Kidney capillary endothelial cell (primary cell): ENCODE measurements at regions not wholly inside any gene's neighbourhood (a gene's known extent, or its start where the extent isn't known, plus 50 kb on each side); places are given as distances from the start of the nearest gene placed in this dataset.
"Not testable (repeated sequence)": the region's sequence is repeated elsewhere in the genome, so short reads cannot be mapped to it uniquely, and the experiment has no call there.

ENCODE experiments used
- DNase-seq: peaks from one replicate; pipeline ENCODE4 v3.0.0-alpha.2; 2018; ENCODE audit warnings: low spot score

GRCh38 chr12:42916143-42916542, 326.6 kb upstream of the PRICKLE1 start:
- DNase-seq, result no peak

GRCh38 chr12:42915426-42915825, 325.9 kb upstream of the PRICKLE1 start:
- DNase-seq, result no peak

- no peak for DNase-seq
Measured at GRCh38 chr12:42912367-42912766, 322.8 kb upstream of the PRICKLE1 start.

- DNase-seq, result no peak
Measured at GRCh38 chr12:42910656-42911055, 321.1 kb upstream of the PRICKLE1 start.

- DNase-seq, result no peak
Measured at GRCh38 chr12:42908712-42909111, 319.2 kb upstream of the PRICKLE1 start.

GRCh38 chr12:42906801-42907200, 317.3 kb upstream of the PRICKLE1 start:
- not testable (repeated sequence) for DNase-seq

- DNase-seq, result no peak
Measured at GRCh38 chr12:42905419-42905705, 315.8 kb upstream of the PRICKLE1 start.

- DNase-seq, result no peak
Measured at GRCh38 chr12:42904683-42905418, 315.3 kb upstream of the PRICKLE1 start.

- DNase-seq, result no peak
Measured at GRCh38 chr12:42903736-42904135, 314.2 kb upstream of the PRICKLE1 start.

- DNase-seq, result no peak
Measured at GRCh38 chr12:42902001-42902400, 312.5 kb upstream of the PRICKLE1 start.

- DNase-seq, result no peak
Measured at GRCh38 chr12:42893803-42894202, 304.3 kb upstream of the PRICKLE1 start.

GRCh38 chr12:42892702-42893551, 303.4 kb upstream of the PRICKLE1 start:
- DNase-seq, result no peak

- no peak for DNase-seq
Measured at GRCh38 chr12:42887657-42888056, 298.1 kb upstream of the PRICKLE1 start.

- DNase-seq, result no peak
Measured at GRCh38 chr12:42886160-42886559, 296.6 kb upstream of the PRICKLE1 start.

- DNase-seq, result no peak
Measured at GRCh38 chr12:42885677-42886076, 296.1 kb upstream of the PRICKLE1 start.

- DNase-seq, result no peak
Measured at GRCh38 chr12:42884116-42884515, 294.6 kb upstream of the PRICKLE1 start.

GRCh38 chr12:42873401-42873800, 283.9 kb upstream of the PRICKLE1 start:
- DNase-seq, result no peak

GRCh38 chr12:42871816-42872215, 282.3 kb upstream of the PRICKLE1 start:
- DNase-seq, result no peak

GRCh38 chr12:42868291-42868690, 278.7 kb upstream of the PRICKLE1 start:
- DNase-seq, result no peak

GRCh38 chr12:42865282-42865681, 275.7 kb upstream of the PRICKLE1 start:
- DNase-seq, result no peak

GRCh38 chr12:42862055-42862454, 272.5 kb upstream of the PRICKLE1 start:
- no peak for DNase-seq

- DNase-seq, result not testable (repeated sequence)
Measured at GRCh38 chr12:42860331-42860730, 270.8 kb upstream of the PRICKLE1 start.

GRCh38 chr12:42859612-42860011, 270.1 kb upstream of the PRICKLE1 start:
- DNase-seq, result no peak

GRCh38 chr12:42857106-42857505, 267.6 kb upstream of the PRICKLE1 start:
- DNase-seq, result no peak
